OCI-LY3 (cell line): ENCODE measurements at regions not wholly inside any gene's neighbourhood (a gene's known extent, or its start where the extent isn't known, plus 50 kb on each side); places are given as distances from the start of the nearest gene placed in this dataset.
A peak's percentile ranks its signal among the peaks of the same experiment; 100 is the strongest.

ENCODE experiments used
- H2AFZ ChIP-seq: fragments of 200-600, 300-600 bp; shearing (Covaris generic); 2 replicates; pipeline ENCODE4 v1.6.0; 2014; ENCODE audit warnings: antibody characterized with exemption, low read depth, low read length
- H3K27ac ChIP-seq: fragments of 200-600, 300-600 bp; sonication (generic); 2 replicates; pipeline ENCODE4 v1.5.1; 2014; ENCODE audit warnings: mild to moderate bottlenecking, low read length, moderate library complexity, mixed read lengths
- H3K27me3 ChIP-seq: fragments of 200-600, 300-600 bp; sonication (generic); 2 replicates; pipeline ENCODE4 v1.6.1; 2014; ENCODE audit warnings: low read depth, low read length, mixed read lengths
- H3K36me3 ChIP-seq: fragments of 200-600, 300-600 bp; sonication (generic); replicated peaks from 2 replicates; pipeline ENCODE3; 2014; ENCODE audit warnings: low read depth, low read length, mixed read lengths
- H3K4me1 ChIP-seq: fragments of 300-600, 200-600 bp; sonication (generic); 2 replicates; pipeline ENCODE4 v1.6.1; 2014; ENCODE audit warnings: low read length, mixed read lengths
- H3K4me2 ChIP-seq: fragments of 200-600, 300-600 bp; sonication (generic); 2 replicates; pipeline ENCODE4 v1.6.1; 2014; ENCODE audit warnings: low read length, mixed read lengths
- H3K4me3 ChIP-seq: fragments of 300-600, 200-600 bp; sonication (generic); 2 replicates; pipeline ENCODE4 v1.5.1; 2014; ENCODE audit warnings: antibody characterized with exemption, mild to moderate bottlenecking, low read length, moderate library complexity
- H3K79me2 ChIP-seq: fragments of 300-600, 200-600 bp; shearing (Covaris generic); 2 replicates; pipeline ENCODE4 v1.6.1; 2014; ENCODE audit warnings: mild to moderate bottlenecking, low read length, mixed read lengths
- H3K9ac ChIP-seq: fragments of 300-600, 200-600 bp; shearing (Covaris generic); 2 replicates; pipeline ENCODE4 v1.6.0; 2014; ENCODE audit warnings: mild to moderate bottlenecking, low read length, moderate library complexity
- H3K9me3 ChIP-seq: fragments of 200-600, 300-600 bp; shearing (Covaris generic); 2 replicates; pipeline ENCODE4 v1.6.1; 2014; ENCODE audit warnings: low read length, mixed read lengths; ENCODE audit not compliant: insufficient read depth
- H4K20me1 ChIP-seq: fragments of 200-600, 300-600 bp; sonication (generic); 2 replicates; pipeline ENCODE4 v1.6.1; 2016; ENCODE audit warnings: low read length, mixed read lengths; ENCODE audit not compliant: insufficient read depth
- EZH2phosphoT487 ChIP-seq: fragments of 200-600 bp; shearing (Covaris generic); IDR thresholded peaks from 2 replicates; pipeline ENCODE4 v1.6.1; 2018; ENCODE audit warnings: antibody characterized with exemption, mixed run types, low read depth
- TF ChIP-seq, protein P1 (sequence below): fragments of 200-600, 300-600 bp; sonication (generic); IDR thresholded peaks from 2 replicates; pipeline ENCODE4 v1.5.1; 2014; ENCODE audit warnings: antibody characterized with exemption, low read length, low read depth

DNA sequence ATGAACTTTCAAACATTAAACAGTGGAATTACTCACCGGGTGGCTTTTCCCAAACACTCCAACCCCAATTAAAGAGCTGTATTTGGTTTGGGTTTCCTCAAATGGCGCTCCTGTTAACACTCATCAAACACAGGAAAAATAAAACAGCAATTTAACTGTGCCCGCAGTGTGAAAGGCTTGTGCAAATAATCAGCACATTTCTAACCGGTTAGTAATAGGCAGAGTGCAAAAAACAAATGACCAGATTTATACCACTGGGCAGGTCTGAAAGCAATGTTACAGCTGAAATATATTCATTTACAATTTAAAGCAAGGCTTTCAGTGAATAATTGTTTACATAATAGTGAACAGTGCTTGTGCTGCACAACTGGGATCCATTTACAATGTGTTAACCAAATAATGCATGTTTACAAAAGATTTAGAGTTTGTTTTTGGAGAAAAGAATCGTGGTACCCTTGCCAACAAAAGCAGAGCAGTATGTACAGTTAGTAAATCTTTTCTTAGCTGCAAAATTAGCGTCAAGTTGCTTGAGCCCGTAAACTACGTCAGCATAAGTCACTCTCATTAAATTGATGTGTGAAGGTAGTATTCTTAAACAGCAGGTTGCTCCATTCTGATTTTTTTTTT lies 662.9 kb upstream of the ZNF608 start:
- H3K4me1 ChIP-seq = peaks cover 53% of the 10 kb centered on the region
- H3K9ac ChIP-seq = peak overlapping the region; percentile 30

DNA sequence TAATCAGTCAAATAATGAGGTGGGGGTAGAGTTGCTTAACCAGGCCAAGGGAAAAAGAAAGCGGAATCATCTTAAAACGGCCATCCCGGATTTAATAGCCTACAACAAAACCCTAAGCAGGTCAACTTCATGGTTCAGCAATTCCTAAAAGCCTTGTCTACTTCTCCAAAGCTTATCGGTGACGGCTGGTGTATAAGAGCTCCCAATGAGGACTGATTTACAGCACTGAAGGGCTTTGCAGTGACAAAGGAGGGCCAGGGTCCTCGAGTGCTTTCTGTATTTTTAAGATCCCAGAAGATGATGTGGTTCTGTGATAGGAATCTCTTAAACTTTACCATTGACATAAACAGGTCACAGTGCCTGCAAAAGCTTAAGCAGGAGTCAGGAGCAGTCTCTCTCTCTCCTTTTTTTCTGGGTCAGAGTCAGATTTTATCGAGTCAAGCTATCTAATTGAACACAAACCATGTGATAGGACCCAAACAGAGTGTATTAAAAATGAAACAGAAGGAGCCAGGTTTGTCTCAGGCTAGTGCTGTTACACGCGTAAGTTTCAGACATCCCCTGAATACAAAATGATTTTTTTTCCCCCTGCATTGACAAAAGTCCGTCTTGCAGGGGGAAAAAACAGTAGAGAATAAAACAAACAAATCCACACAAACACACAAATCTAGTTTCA lies 663.6 kb upstream of the ZNF608 start:
- Histone ChIP-seq H3K27me3 (peaks cover 6% of the 10 kb centered on the region; the same call in 1 of the 2 replicates), H3K27ac (peak overlapping the region; percentile 27), H3K9ac (peak overlapping the region; percentile 30), H3K36me3 (no peaks in the 10 kb centered on the region), H3K9me3 (no peaks in the 10 kb centered on the region), H3K4me3 (peak overlapping the region; percentile 77), H3K4me1 (peaks cover 53% of the 10 kb centered on the region), H2AFZ (peak overlapping the region; percentile 37; the same call in 1 of the 2 replicates), H3K4me2 (peak overlapping the region; percentile 100), H3K79me2 (no peaks in the 10 kb centered on the region), H4K20me1 (no peaks in the 10 kb centered on the region)
- TF ChIP-seq, protein P1, sequence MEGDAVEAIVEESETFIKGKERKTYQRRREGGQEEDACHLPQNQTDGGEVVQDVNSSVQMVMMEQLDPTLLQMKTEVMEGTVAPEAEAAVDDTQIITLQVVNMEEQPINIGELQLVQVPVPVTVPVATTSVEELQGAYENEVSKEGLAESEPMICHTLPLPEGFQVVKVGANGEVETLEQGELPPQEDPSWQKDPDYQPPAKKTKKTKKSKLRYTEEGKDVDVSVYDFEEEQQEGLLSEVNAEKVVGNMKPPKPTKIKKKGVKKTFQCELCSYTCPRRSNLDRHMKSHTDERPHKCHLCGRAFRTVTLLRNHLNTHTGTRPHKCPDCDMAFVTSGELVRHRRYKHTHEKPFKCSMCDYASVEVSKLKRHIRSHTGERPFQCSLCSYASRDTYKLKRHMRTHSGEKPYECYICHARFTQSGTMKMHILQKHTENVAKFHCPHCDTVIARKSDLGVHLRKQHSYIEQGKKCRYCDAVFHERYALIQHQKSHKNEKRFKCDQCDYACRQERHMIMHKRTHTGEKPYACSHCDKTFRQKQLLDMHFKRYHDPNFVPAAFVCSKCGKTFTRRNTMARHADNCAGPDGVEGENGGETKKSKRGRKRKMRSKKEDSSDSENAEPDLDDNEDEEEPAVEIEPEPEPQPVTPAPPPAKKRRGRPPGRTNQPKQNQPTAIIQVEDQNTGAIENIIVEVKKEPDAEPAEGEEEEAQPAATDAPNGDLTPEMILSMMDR = no peak
- TF ChIP-seq EZH2phosphoT487 = no peak

More for the DNA sequence above, 662.9 kb upstream of the ZNF608 start:
- no peak for TF ChIP-seq EZH2phosphoT487
- TF ChIP-seq, protein P1 = no peak
- peak overlapping the region; percentile 27; the same call in 1 of the 2 replicates for H3K27ac ChIP-seq
- H3K4me3 ChIP-seq = peak overlapping the region; percentile 77
- H3K4me2 ChIP-seq = peak overlapping the region; percentile 100
- no peaks in the 10 kb centered on the region for H3K79me2 ChIP-seq
- H4K20me1 ChIP-seq = no peaks in the 10 kb centered on the region
- H3K27me3 ChIP-seq = peaks cover 6% of the 10 kb centered on the region; the same call in 1 of the 2 replicates
- H2AFZ ChIP-seq = peak overlapping the region; percentile 55
- H3K9me3 ChIP-seq = no peaks in the 10 kb centered on the region
- no peaks in the 10 kb centered on the region for H3K36me3 ChIP-seq

DNA sequence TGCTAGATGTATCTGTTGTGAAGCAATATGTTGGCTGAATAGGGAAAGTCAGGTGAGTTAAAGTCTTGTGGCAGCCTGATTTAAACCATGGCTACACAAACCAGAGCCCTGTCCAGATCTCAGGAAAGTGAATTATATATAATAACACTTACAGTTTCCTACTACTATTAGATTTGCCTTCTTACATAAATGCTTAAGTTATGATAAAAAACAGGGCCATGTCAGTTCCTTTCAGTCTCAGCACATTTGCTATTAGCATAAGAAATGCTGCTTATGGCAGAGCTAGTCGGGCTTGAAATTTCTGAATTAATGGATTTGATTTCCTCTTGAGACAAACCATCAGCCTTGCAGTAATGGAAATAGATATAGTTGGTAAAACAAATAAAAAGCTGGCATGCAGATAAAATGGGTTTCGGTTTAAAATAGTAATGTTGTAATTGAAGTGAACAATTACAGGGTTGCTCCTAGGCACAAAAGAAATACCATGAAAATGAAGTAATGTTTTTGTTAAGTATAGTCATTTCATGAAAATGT lies 664.2 kb upstream of the ZNF608 start:
- no peaks in the 10 kb centered on the region for H3K9me3 ChIP-seq
- no peaks in the 10 kb centered on the region for H3K36me3 ChIP-seq
- peaks cover 6% of the 10 kb centered on the region; the same call in 1 of the 2 replicates for H3K27me3 ChIP-seq
- peak overlapping the region; percentile 77 for H3K4me3 ChIP-seq
- no peak overlapping the region for H3K9ac ChIP-seq
- TF ChIP-seq EZH2phosphoT487 = no peak
- TF ChIP-seq, protein P1 = no peak
- H4K20me1 ChIP-seq = no peaks in the 10 kb centered on the region
- H3K4me1 ChIP-seq = peaks cover 53% of the 10 kb centered on the region
- peak overlapping the region; percentile 100 for H3K4me2 ChIP-seq
- H3K79me2 ChIP-seq = no peaks in the 10 kb centered on the region
- no peak overlapping the region; the same call in 1 of the 2 replicates for H2AFZ ChIP-seq
- peak overlapping the region; percentile 27 for H3K27ac ChIP-seq

DNA sequence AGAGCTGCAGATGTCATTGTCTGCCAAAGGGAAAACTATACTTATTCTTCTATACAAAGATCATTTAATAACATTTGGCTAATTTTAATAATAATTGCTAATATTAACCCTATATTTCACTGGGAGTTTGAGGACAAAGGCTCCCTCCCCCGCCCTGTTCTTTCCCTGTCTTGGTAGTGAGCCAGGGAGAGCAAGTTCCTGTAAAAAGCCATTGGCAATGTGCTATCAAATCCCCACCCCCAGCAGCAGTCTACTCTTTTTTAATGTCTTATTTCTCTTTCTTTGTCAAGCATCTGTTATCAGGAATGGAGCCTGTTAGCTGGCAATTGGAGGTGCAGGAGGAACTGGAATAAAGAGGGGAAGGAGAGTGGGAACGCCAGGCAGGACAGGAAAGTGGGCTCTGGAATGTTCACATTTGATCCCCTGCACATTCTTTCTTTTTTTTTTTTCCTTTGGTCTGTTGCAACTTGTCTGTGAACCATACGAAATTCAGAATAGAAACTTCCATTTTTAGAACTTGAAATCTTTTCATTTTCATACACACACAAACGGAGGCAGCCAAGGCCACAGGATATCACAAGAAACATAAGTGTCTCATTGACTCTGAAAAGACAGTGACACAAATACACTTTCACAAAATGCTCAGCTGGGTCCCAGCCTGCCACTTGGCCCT lies 664.8 kb upstream of the ZNF608 start:
- Histone ChIP-seq H3K9ac (peak overlapping the region; percentile 67), H3K79me2 (no peaks in the 10 kb centered on the region), H3K4me1 (peaks cover 53% of the 10 kb centered on the region), H3K9me3 (no peaks in the 10 kb centered on the region), H4K20me1 (no peaks in the 10 kb centered on the region), H3K27me3 (peaks cover 6% of the 10 kb centered on the region; the same call in 1 of the 2 replicates), H3K36me3 (no peaks in the 10 kb centered on the region), H3K4me2 (peak overlapping the region; percentile 100), H3K27ac (peak overlapping the region; percentile 74), H2AFZ (peak overlapping the region; percentile 21; the same call in 1 of the 2 replicates), H3K4me3 (peak overlapping the region; percentile 77)
- no peak for TF ChIP-seq EZH2phosphoT487
- TF ChIP-seq, protein P1 = no peak
